Mesenchymal stem cell (in vitro differentiated cells and primary cell): ENCODE measurements at regions not wholly inside any gene's neighbourhood (a gene's known extent, or its start where the extent isn't known, plus 50 kb on each side); places are given as distances from the start of the nearest gene placed in this dataset.

Experiments
- DNase-seq: peaks from one replicate; pipeline ENCODE4 v3.0.0-alpha.2; 2013
- H2AFZ ChIP-seq: one replicate; pipeline ENCODE4 v1.6.1; 2013; ENCODE audit warnings: low read depth, mild to moderate bottlenecking, control low read depth, inconsistent platforms, low read length, moderate library complexity
- H2AK5ac ChIP-seq: 2 replicates; pipeline ENCODE4 v1.6.1; 2013; ENCODE audit warnings: low read length, moderate library complexity, mild to moderate bottlenecking, inconsistent platforms; ENCODE audit not compliant: severe bottlenecking
- H2BK120ac ChIP-seq: one replicate; pipeline ENCODE4 v1.6.1; 2013; ENCODE audit warnings: low read depth, mild to moderate bottlenecking, inconsistent platforms, low read length, moderate library complexity
- H2BK12ac ChIP-seq, 2 experiments: one replicate each; pipeline ENCODE4 v1.6.1; 2013; ENCODE audit warnings: inconsistent platforms in 2 of 2, low read length in 2 of 2, mild to moderate bottlenecking in 2 of 2, moderate library complexity in 2 of 2, control low read depth in 1 of 2
- H2BK15ac ChIP-seq: one replicate; pipeline ENCODE4 v1.6.1; 2013; ENCODE audit warnings: mild to moderate bottlenecking, low read depth, inconsistent platforms; ENCODE audit not compliant: poor library complexity, severe bottlenecking
- H2BK5ac ChIP-seq: 2 replicates; pipeline ENCODE4 v1.6.1; 2013; ENCODE audit warnings: low read depth, mild to moderate bottlenecking, low read length, control low read depth, inconsistent platforms; ENCODE audit not compliant: poor library complexity, severe bottlenecking
- H3K14ac ChIP-seq, 2 experiments: one replicate each; pipeline ENCODE4 v1.6.1; 2013; ENCODE audit warnings: inconsistent platforms in 2 of 2, low read length in 2 of 2, control low read depth in 1 of 2, mild to moderate bottlenecking in 1 of 2, moderate library complexity in 1 of 2
- H3K18ac ChIP-seq, 2 experiments: one replicate each; pipeline ENCODE4 v1.6.1; 2013; ENCODE audit warnings: inconsistent platforms in 2 of 2, low read length in 2 of 2, control low read depth in 1 of 2, low read depth in 1 of 2, mild to moderate bottlenecking in 1 of 2
- H3K23ac ChIP-seq, 2 experiments: one replicate each; pipeline ENCODE4 v1.6.1; 2013; ENCODE audit warnings: inconsistent platforms in 2 of 2, low read length in 2 of 2, mild to moderate bottlenecking in 2 of 2, moderate library complexity in 2 of 2, control low read depth in 1 of 2
- H3K27ac ChIP-seq: 2 replicates; pipeline ENCODE4 v1.5.1; 2013; ENCODE audit warnings: mild to moderate bottlenecking, moderate library complexity, low read length, control low read depth, inconsistent platforms; ENCODE audit not compliant: poor library complexity, severe bottlenecking
- H3K27me3 ChIP-seq, 2 experiments: 2 replicates each; pipeline versions ENCODE4 v1.6.1 to v1.7.0; 2013; ENCODE audit warnings: low read length in 2 of 2, mild to moderate bottlenecking in 2 of 2, moderate library complexity in 2 of 2, control low read depth in 1 of 2, inconsistent platforms in 1 of 2; ENCODE audit not compliant: control insufficient read depth in 1 of 2, insufficient read depth in 1 of 2
- H3K36me3 ChIP-seq, 2 experiments: 2 replicates each; pipeline versions ENCODE4 v1.6.1 to v1.7.0; 2013; ENCODE audit warnings: low read length in 2 of 2, control low read depth in 1 of 2, inconsistent platforms in 1 of 2, low read depth in 1 of 2, mild to moderate bottlenecking in 1 of 2; ENCODE audit not compliant: insufficient read depth in 2 of 2, control insufficient read depth in 1 of 2
- H3K4ac ChIP-seq, 2 experiments: one replicate each; pipeline ENCODE4 v1.6.1; 2013; ENCODE audit warnings: inconsistent platforms in 2 of 2, low read length in 2 of 2, mild to moderate bottlenecking in 2 of 2, moderate library complexity in 2 of 2, control low read depth in 1 of 2, low read depth in 1 of 2
- H3K4me1 ChIP-seq: 2 replicates; pipeline ENCODE4 v1.6.1; 2013; ENCODE audit warnings: low read depth, low read length, control low read depth; ENCODE audit not compliant: control insufficient read depth, insufficient read depth
- H3K4me2 ChIP-seq: 2 replicates; pipeline ENCODE4 v1.6.1; 2013; ENCODE audit warnings: low read length, mild to moderate bottlenecking, inconsistent platforms; ENCODE audit not compliant: poor library complexity, severe bottlenecking
- H3K4me3 ChIP-seq, 2 experiments: 2 replicates each; pipeline versions ENCODE4 v1.5.1 to v1.7.0; 2013; ENCODE audit warnings: low read length in 2 of 2, mild to moderate bottlenecking in 2 of 2, control low read depth in 1 of 2, low read depth in 1 of 2; ENCODE audit not compliant: insufficient read depth in 1 of 2
- H3K79me1 ChIP-seq: replicated peaks from 2 replicates; pipeline ENCODE4 v1.6.1; 2013; ENCODE audit warnings: mild to moderate bottlenecking, control low read depth, low read length, inconsistent platforms; ENCODE audit not compliant: poor library complexity, severe bottlenecking
- H3K9ac ChIP-seq: 2 replicates; pipeline ENCODE4 v1.7.0; 2013; ENCODE audit warnings: mild to moderate bottlenecking, low read length, moderate library complexity
- H3K9me3 ChIP-seq: 2 replicates; pipeline ENCODE4 v1.7.0; 2013; ENCODE audit warnings: mild to moderate bottlenecking, low read length; ENCODE audit not compliant: control insufficient read depth
- H4K8ac ChIP-seq: one replicate; pipeline ENCODE4 v1.6.1; 2013; ENCODE audit warnings: inconsistent platforms, mild to moderate bottlenecking, low read length, moderate library complexity
- H4K91ac ChIP-seq: one replicate; pipeline ENCODE4 v1.6.1; 2013; ENCODE audit warnings: mild to moderate bottlenecking, low read length, inconsistent platforms
- WGBS: methylation state at CpG from one replicate; pipeline ENCODE4 v1.1.7; 2013; ENCODE audit warnings: mixed read lengths; 5-methylcytosine and 5-hydroxymethylcytosine counted together

GRCh38 chr14:100450736-100451135, 127.6 kb downstream of the SLC25A47 start:
- Histone ChIP-seq H3K23ac (no peak overlapping the region), H2BK5ac (no peak overlapping the region), H3K79me1 (peaks cover 39% of the 10 kb centered on the region), H2BK12ac (no peak overlapping the region), H3K18ac (no peak overlapping the region), H3K14ac (no peak overlapping the region), H3K4me2 (no peak overlapping the region), H3K4me3 (no peak overlapping the region), H3K9ac (no peak overlapping the region), H4K8ac (no peak overlapping the region), H3K36me3 (no peaks in the 10 kb centered on the region), H2AFZ (no peak overlapping the region), H3K27me3 (no peaks in the 10 kb centered on the region), H3K4me1 (peaks cover 12% of the 10 kb centered on the region), H4K91ac (no peak overlapping the region), H3K9me3 (no peaks in the 10 kb centered on the region), H2BK15ac (no peak overlapping the region), H2AK5ac (no peak overlapping the region), H3K27ac (no peak overlapping the region), H2BK120ac (no peak overlapping the region), H3K4ac (no peak overlapping the region)
- DNase-seq, result no peak
- 65% methylated on average over 5 of the region's 6 CpGs for WGBS

DNA sequence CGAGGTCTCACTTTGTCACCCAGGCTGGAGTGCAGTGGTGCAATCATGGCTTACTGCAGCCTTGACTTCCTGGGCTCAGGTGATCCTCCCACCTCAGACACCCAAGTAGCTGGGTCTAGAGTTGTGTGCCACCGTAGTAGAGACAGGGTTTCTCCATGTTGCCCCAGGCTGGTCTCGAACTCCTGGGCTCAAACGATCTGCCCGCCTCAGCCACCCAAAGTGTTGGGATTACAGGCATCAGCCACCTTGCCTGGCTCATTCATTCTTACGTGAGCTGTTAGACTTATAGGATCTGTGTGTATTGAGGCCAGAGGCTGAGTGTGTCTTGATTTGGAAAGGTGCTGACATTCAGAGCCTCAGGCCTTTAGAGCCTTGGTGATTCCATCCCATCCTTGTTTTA, 128.1 kb downstream of the SLC25A47 start:
- H3K9ac ChIP-seq, result no peak overlapping the region
- H3K18ac ChIP-seq, result no peak overlapping the region
- no peaks in the 10 kb centered on the region for H3K36me3 ChIP-seq
- no peak overlapping the region for H2BK120ac ChIP-seq
- H3K23ac ChIP-seq, result no peak overlapping the region
- no peak overlapping the region for H3K4me2 ChIP-seq
- no peak overlapping the region for H2BK12ac ChIP-seq
- 91% methylated on average over 6 of the region's 6 CpGs for WGBS
- peaks cover 12% of the 10 kb centered on the region for H3K4me1 ChIP-seq
- no peak overlapping the region for H3K27ac ChIP-seq
- no peak overlapping the region for H2BK5ac ChIP-seq
- H3K4ac ChIP-seq, result no peak overlapping the region
- no peak overlapping the region for H3K4me3 ChIP-seq
- no peak overlapping the region for H2AK5ac ChIP-seq
- H3K79me1 ChIP-seq, result peaks cover 37% of the 10 kb centered on the region
- no peaks in the 10 kb centered on the region for H3K9me3 ChIP-seq
- no peak overlapping the region for H3K14ac ChIP-seq
- no peak overlapping the region for H4K91ac ChIP-seq
- DNase-seq, result no peak
- H3K27me3 ChIP-seq, result no peaks in the 10 kb centered on the region
- no peak overlapping the region for H4K8ac ChIP-seq
- no peak overlapping the region for H2BK15ac ChIP-seq
- H2AFZ ChIP-seq, result no peak overlapping the region

DNA sequence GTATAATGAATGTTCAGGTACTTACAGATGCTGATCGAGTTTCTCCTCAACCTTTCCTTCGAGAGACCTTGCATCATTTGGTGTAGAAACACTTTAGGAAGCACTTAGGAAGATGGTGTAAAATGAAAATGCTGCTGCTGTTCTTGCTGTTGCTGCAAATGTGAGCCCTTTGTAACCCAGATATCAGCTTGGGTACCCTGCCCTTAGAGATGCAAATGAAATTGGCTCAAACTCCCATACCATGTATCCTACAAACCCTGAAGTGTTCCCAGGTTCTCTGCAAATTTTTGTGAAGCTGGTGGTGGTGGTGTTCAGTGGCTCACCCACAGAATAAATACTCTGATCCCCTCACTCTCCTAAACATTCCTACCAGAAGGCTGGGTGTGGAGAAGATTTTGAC, 130.8 kb downstream of the SLC25A47 start:
- H4K8ac ChIP-seq, result no peak overlapping the region
- no peaks in the 10 kb centered on the region for H3K9me3 ChIP-seq
- no peak overlapping the region for H2BK120ac ChIP-seq
- no peak overlapping the region for H3K18ac ChIP-seq
- H2BK15ac ChIP-seq, result no peak overlapping the region
- H2BK12ac ChIP-seq, result no peak overlapping the region
- H3K4ac ChIP-seq, result no peak overlapping the region
- no peak overlapping the region for H2BK5ac ChIP-seq
- peaks cover 5% of the 10 kb centered on the region for H3K4me1 ChIP-seq
- no peak for DNase-seq
- peaks cover 25% of the 10 kb centered on the region for H3K79me1 ChIP-seq
- no peak overlapping the region for H2AFZ ChIP-seq
- H3K4me3 ChIP-seq, result no peak overlapping the region
- H2AK5ac ChIP-seq, result no peak overlapping the region
- no peak overlapping the region for H4K91ac ChIP-seq
- no peaks in the 10 kb centered on the region for H3K27me3 ChIP-seq
- H3K14ac ChIP-seq, result no peak overlapping the region
- H3K23ac ChIP-seq, result no peak overlapping the region
- H3K9ac ChIP-seq, result no peak overlapping the region
- WGBS, result 80% methylated on average over 2 of the region's 2 CpGs
- no peak overlapping the region for H3K27ac ChIP-seq
- H3K4me2 ChIP-seq, result no peak overlapping the region
- H3K36me3 ChIP-seq, result no peaks in the 10 kb centered on the region

DNA sequence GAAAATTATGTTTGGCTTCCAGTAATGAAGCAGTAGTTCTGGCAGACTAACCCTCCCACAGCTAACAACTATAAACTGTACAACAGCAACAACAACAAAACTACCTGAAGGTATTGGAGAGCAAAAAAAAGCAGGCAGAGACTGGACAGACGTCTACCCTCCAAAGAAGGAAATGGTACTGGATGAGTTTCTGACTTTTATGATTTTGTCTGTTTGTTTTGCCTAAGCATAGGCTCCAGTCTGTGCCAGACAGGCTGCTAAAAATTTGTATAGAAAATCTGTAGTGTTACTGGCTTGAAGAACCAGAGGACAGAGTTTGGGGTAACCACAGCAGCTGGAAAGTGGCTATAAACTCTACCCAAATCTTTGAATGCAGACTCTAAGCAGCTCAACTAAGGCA, 131.3 kb downstream of the SLC25A47 start:
- Histone ChIP-seq H2BK12ac (no peak overlapping the region), H3K4me1 (peaks cover 3% of the 10 kb centered on the region), H3K4ac (no peak overlapping the region), H2BK15ac (no peak overlapping the region), H2AFZ (no peak overlapping the region), H3K79me1 (peaks cover 21% of the 10 kb centered on the region), H3K14ac (no peak overlapping the region), H3K9me3 (no peaks in the 10 kb centered on the region), H2BK5ac (no peak overlapping the region), H3K36me3 (no peaks in the 10 kb centered on the region), H3K27me3 (no peaks in the 10 kb centered on the region), H4K8ac (no peak overlapping the region), H3K4me3 (no peak overlapping the region), H3K18ac (no peak overlapping the region), H4K91ac (no peak overlapping the region), H2AK5ac (no peak overlapping the region), H3K9ac (no peak overlapping the region), H2BK120ac (no peak overlapping the region), H3K4me2 (no peak overlapping the region), H3K23ac (no peak overlapping the region), H3K27ac (no peak overlapping the region)
- no peak for DNase-seq
- WGBS, result 63% methylated on average over 1 of the region's 1 CpG
